SK-N-SH (cell line): ENCODE measurements at regions not wholly inside any gene's neighbourhood (a gene's known extent, or its start where the extent isn't known, plus 50 kb on each side); places are given as distances from the start of the nearest gene placed in this dataset.

ENCODE experiments used
- CTCF ChIA-PET: fragments of 300-600, 350-600 bp; formaldehyde crosslinking; extraction: SDS; loops from one replicate; lab custom pipeline; 2021; lab: Yijun Ruan, JAX
- POLR2A ChIA-PET: fragments of 350-600 bp; sonication (Branson Sonifier 250); formaldehyde crosslinking; extraction: SDS; loops from one replicate; lab custom pipeline; 2020; ENCODE audit warnings: antibody characterized with exemption, inconsistent platforms; lab: Yijun Ruan, JAX
- DNase-seq: peaks from one replicate; pipeline ENCODE4 v3.0.0; 2012
- H2AFZ ChIP-seq: fragments of 200-600 bp; sonication (generic); 2 replicates; pipeline ENCODE4 v1.8.1; 2016; ENCODE audit warnings: antibody characterized with exemption, mild to moderate bottlenecking, low read depth
- H3F3A ChIP-seq: fragments of 200-600 bp; sonication (generic); replicated peaks from 2 replicates; pipeline ENCODE3; 2016; ENCODE audit warnings: antibody characterized with exemption, mild to moderate bottlenecking; ENCODE audit not compliant: insufficient read depth
- H3K27ac ChIP-seq, 2 experiments: fragments of 200-500 bp in 1 of 2; fragments of 200-600 bp in 1 of 2; sonication (Bioruptor generic) in 1 of 2; sonication (generic), shearing (Covaris generic) in 1 of 2; 2 replicates each; pipeline versions ENCODE4 v1.5.1 to v1.6.1; 2014 to 2016; ENCODE audit warnings: low read depth in 2 of 2, inconsistent platforms in 1 of 2, low read length in 1 of 2, mild to moderate bottlenecking in 1 of 2, mixed read lengths in 1 of 2
- H3K27me3 ChIP-seq: fragments of 200-600 bp; sonication (generic), shearing (Covaris generic); 2 replicates; pipeline ENCODE4 v1.6.1; 2016; ENCODE audit warnings: mixed run types; ENCODE audit not compliant: insufficient read depth
- H3K36me3 ChIP-seq, 2 experiments: fragments of 200-500 bp in 1 of 2; fragments of 200-600 bp in 1 of 2; sonication (Bioruptor generic) in 1 of 2; sonication (generic) in 1 of 2; replicated peaks in 1 of 2; 2 replicates each; pipeline versions ENCODE3 to v1.5.1; 2014 to 2016; ENCODE audit warnings: low read length in 1 of 2, mild to moderate bottlenecking in 1 of 2; ENCODE audit not compliant: insufficient read depth in 2 of 2, control insufficient read depth in 1 of 2
- H3K4me1 ChIP-seq, 2 experiments: fragments of 200-500 bp in 1 of 2; fragments of 200-600 bp in 1 of 2; sonication (Bioruptor generic) in 1 of 2; sonication (generic), shearing (Covaris generic) in 1 of 2; 2 replicates each; pipeline versions ENCODE4 v1.5.1 to v1.6.1; 2014 to 2016; ENCODE audit warnings: low read depth in 1 of 2, low read length in 1 of 2, mixed run types in 1 of 2; ENCODE audit not compliant: insufficient read depth in 2 of 2, control insufficient read depth in 1 of 2
- H3K4me2 ChIP-seq: fragments of 200-600 bp; sonication (generic), shearing (Covaris generic); 2 replicates; pipeline ENCODE4 v1.6.1; 2017; ENCODE audit warnings: mixed run types
- H3K4me3 ChIP-seq, 2 experiments: fragments of 200-500 bp in 1 of 2; fragments of 200-600 bp in 1 of 2; sonication (Bioruptor generic) in 1 of 2; sonication (generic), shearing (Covaris generic) in 1 of 2; 2 replicates each; pipeline versions ENCODE4 v1.5.1 to v1.8.1; 2014 to 2016; ENCODE audit warnings: low read depth in 2 of 2, inconsistent platforms in 1 of 2, low read length in 1 of 2, mild to moderate bottlenecking in 1 of 2, mixed read lengths in 1 of 2, moderate library complexity in 1 of 2
- H3K79me2 ChIP-seq: fragments of 200-600 bp; sonication (generic); 2 replicates; pipeline ENCODE4 v1.8.1; 2017; ENCODE audit warnings: mild to moderate bottlenecking; ENCODE audit not compliant: insufficient read depth
- H3K9ac ChIP-seq: fragments of 200-600 bp; sonication (generic); 2 replicates; pipeline ENCODE4 v1.6.1; 2017; ENCODE audit warnings: mixed run types
- H3K9me2 ChIP-seq: fragments of 200-600 bp; sonication (generic); 2 replicates; pipeline ENCODE4 v1.6.1; 2017; ENCODE audit warnings: mixed run types
- H3K9me3 ChIP-seq: fragments of 200-600 bp; sonication (generic); 2 replicates; pipeline ENCODE4 v1.6.1; 2017; ENCODE audit warnings: mixed run types, mild to moderate bottlenecking, moderate library complexity
- H4K20me1 ChIP-seq: fragments of 200-600 bp; sonication (generic); 2 replicates; pipeline ENCODE4 v1.6.1; 2017; ENCODE audit warnings: mild to moderate bottlenecking, mixed run types; ENCODE audit not compliant: insufficient read depth
- EZH2phosphoT487 ChIP-seq: fragments of 200-600 bp; sonication (generic); IDR thresholded peaks from 2 replicates; pipeline ENCODE4 v1.6.1; 2017; ENCODE audit warnings: low read depth, mixed run types, mild to moderate bottlenecking, antibody characterized with exemption, moderate library complexity, borderline replicate concordance
- FOXJ3 ChIP-seq: sonication (generic); formaldehyde crosslinking; IDR thresholded peaks from 2 replicates; pipeline ENCODE4 v1.5.1; 2020; ENCODE audit warnings: mild to moderate bottlenecking, missing genetic modification reagents
- FOXM1 ChIP-seq: IDR thresholded peaks from 2 replicates; pipeline ENCODE4 v1.4.0; 2012; ENCODE audit warnings: low read depth, mild to moderate bottlenecking
- MEF2A ChIP-seq: IDR thresholded peaks from 2 replicates; pipeline ENCODE4 v1.4.0; 2012; ENCODE audit warnings: low read depth, borderline replicate concordance
- MXI1 ChIP-seq: IDR thresholded peaks from 2 replicates; pipeline ENCODE4 v1.6.1; 2012; ENCODE audit warnings: mild to moderate bottlenecking, low read depth, low read length, improper control_type of control experiment
- NRF1 ChIP-seq: IDR thresholded peaks from 2 replicates; pipeline ENCODE4 v1.6.1; 2012; ENCODE audit warnings: low read depth, mild to moderate bottlenecking, low read length
- RCOR1 ChIP-seq: fragments of 150-350 bp; IDR thresholded peaks from 2 replicates; pipeline ENCODE4 v1.6.1; 2017; ENCODE audit warnings: antibody characterized with exemption, low read length
- TAF1 ChIP-seq: IDR thresholded peaks from 2 replicates; pipeline ENCODE4 v1.6.1; 2012; ENCODE audit warnings: low read depth, mild to moderate bottlenecking, low read length, moderate library complexity, borderline replicate concordance
- TCF12 ChIP-seq: IDR thresholded peaks from 2 replicates; pipeline ENCODE4 v1.4.0; 2012
- TEAD4 ChIP-seq: IDR thresholded peaks from 2 replicates; pipeline ENCODE4 v1.4.0; 2012; ENCODE audit warnings: mild to moderate bottlenecking, borderline replicate concordance; ENCODE audit not compliant: insufficient read depth
- WGBS: methylation state at CpG from one replicate; pipeline ENCODE4 v1.1.6; 2017; ENCODE audit warnings: low lambda C conversion rate; 5-methylcytosine and 5-hydroxymethylcytosine counted together
- TF ChIP-seq, protein P1 (sequence below): fragments of 200-600 bp; sonication (generic); IDR thresholded peaks from 2 replicates; pipeline ENCODE4 v1.6.1; 2017; ENCODE audit warnings: antibody characterized with exemption, mild to moderate bottlenecking, moderate library complexity
- TF ChIP-seq, protein P2 (sequence below): IDR thresholded peaks from 2 replicates; pipeline ENCODE4 v1.6.1; 2012; ENCODE audit warnings: mild to moderate bottlenecking, low read depth, low read length, moderate library complexity
- TF ChIP-seq, protein P3 (sequence below): fragments of 150-350 bp; IDR thresholded peaks from 2 replicates; pipeline ENCODE4 v1.6.1; 2017; ENCODE audit warnings: antibody characterized with exemption, low read length, low read depth, borderline replicate concordance
- TF ChIP-seq, protein P4 (sequence below): fragments of 150-350 bp; IDR thresholded peaks from 2 replicates; pipeline ENCODE4 v1.6.1; 2016; ENCODE audit warnings: mild to moderate bottlenecking, low read depth, low read length
- TF ChIP-seq, protein P5 (sequence below): IDR thresholded peaks from 2 replicates; pipeline ENCODE4 v1.4.0; 2012; ENCODE audit warnings: low read depth, borderline replicate concordance

DNA sequence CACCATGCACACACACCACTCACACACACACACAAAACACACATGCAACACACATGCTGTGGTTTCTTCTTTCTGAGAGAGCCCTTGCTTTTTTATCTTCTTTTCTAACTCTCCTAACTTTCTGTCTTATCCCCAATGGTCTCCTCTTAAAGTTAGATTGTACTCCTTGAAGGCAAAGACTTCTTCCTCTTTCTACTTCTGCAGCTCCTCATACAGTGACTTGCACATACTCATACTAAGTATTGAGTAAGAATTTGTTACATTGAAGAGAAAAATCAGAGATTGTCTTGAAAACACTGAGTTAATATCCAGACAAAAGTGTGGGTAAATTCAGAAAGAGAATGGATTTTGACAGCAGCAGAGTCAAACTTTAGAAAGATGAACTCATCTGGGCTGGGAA, 64.4 kb downstream of the GTPBP8 start (continued):
- TF ChIP-seq, protein P1, sequence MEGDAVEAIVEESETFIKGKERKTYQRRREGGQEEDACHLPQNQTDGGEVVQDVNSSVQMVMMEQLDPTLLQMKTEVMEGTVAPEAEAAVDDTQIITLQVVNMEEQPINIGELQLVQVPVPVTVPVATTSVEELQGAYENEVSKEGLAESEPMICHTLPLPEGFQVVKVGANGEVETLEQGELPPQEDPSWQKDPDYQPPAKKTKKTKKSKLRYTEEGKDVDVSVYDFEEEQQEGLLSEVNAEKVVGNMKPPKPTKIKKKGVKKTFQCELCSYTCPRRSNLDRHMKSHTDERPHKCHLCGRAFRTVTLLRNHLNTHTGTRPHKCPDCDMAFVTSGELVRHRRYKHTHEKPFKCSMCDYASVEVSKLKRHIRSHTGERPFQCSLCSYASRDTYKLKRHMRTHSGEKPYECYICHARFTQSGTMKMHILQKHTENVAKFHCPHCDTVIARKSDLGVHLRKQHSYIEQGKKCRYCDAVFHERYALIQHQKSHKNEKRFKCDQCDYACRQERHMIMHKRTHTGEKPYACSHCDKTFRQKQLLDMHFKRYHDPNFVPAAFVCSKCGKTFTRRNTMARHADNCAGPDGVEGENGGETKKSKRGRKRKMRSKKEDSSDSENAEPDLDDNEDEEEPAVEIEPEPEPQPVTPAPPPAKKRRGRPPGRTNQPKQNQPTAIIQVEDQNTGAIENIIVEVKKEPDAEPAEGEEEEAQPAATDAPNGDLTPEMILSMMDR: no peak
- no peak for TF ChIP-seq TEAD4
- TF ChIP-seq, protein P2, sequence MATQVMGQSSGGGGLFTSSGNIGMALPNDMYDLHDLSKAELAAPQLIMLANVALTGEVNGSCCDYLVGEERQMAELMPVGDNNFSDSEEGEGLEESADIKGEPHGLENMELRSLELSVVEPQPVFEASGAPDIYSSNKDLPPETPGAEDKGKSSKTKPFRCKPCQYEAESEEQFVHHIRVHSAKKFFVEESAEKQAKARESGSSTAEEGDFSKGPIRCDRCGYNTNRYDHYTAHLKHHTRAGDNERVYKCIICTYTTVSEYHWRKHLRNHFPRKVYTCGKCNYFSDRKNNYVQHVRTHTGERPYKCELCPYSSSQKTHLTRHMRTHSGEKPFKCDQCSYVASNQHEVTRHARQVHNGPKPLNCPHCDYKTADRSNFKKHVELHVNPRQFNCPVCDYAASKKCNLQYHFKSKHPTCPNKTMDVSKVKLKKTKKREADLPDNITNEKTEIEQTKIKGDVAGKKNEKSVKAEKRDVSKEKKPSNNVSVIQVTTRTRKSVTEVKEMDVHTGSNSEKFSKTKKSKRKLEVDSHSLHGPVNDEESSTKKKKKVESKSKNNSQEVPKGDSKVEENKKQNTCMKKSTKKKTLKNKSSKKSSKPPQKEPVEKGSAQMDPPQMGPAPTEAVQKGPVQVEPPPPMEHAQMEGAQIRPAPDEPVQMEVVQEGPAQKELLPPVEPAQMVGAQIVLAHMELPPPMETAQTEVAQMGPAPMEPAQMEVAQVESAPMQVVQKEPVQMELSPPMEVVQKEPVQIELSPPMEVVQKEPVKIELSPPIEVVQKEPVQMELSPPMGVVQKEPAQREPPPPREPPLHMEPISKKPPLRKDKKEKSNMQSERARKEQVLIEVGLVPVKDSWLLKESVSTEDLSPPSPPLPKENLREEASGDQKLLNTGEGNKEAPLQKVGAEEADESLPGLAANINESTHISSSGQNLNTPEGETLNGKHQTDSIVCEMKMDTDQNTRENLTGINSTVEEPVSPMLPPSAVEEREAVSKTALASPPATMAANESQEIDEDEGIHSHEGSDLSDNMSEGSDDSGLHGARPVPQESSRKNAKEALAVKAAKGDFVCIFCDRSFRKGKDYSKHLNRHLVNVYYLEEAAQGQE: no peak
- TF ChIP-seq, protein P3, sequence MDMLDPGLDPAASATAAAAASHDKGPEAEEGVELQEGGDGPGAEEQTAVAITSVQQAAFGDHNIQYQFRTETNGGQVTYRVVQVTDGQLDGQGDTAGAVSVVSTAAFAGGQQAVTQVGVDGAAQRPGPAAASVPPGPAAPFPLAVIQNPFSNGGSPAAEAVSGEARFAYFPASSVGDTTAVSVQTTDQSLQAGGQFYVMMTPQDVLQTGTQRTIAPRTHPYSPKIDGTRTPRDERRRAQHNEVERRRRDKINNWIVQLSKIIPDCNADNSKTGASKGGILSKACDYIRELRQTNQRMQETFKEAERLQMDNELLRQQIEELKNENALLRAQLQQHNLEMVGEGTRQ: no peak

DNA sequence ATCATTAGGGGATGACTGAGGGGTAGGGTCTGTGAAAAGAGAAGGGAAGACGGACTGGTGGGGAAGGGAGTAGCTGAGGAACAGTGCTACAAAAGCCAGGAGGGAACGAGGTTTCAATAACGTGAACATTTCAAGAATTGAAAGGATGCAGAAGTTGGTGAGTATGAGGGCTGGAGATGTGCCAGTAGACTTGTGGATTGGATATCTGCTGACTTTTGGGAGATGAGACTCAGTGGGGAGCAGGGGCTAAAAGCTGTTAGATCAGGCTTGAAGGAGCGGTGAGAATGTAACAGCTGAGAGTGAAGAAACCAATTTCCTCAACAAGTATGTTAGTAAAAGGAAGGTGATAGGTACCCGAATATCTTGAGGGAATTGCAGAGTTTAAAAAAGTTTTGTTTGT, 65.2 kb downstream of the GTPBP8 start:
- Histone ChIP-seq H3F3A (no peaks in the 10 kb centered on the region), H2AFZ (no peak overlapping the region), H3K36me3 (no peaks in the 10 kb centered on the region), H3K27ac (no peak overlapping the region), H3K4me2 (no peak overlapping the region), H3K9ac (no peak overlapping the region), H3K9me3 (no peaks in the 10 kb centered on the region), H3K27me3 (no peaks in the 10 kb centered on the region), H3K4me1 (peaks cover 3 to 10% of the 10 kb centered on the region in 2 experiments; a peak in 3 of 4 replicates), H3K9me2 (no peaks in the 10 kb centered on the region), H3K79me2 (no peaks in the 10 kb centered on the region), H4K20me1 (no peaks in the 10 kb centered on the region), H3K4me3 (no peak overlapping the region)
- WGBS: 90% methylated on average over 5 of the region's 5 CpGs
- DNase-seq: no peak
- ChIA-PET POLR2A (no interaction called here), CTCF (interaction anchor here (0.6 to 8.6 kb wide), 4 partner anchors 20 to 522 kb away, joined by 4 to 120 read pairs (median 4); no protein-coding TSS in a partner anchor)
- TF ChIP-seq, protein P4, sequence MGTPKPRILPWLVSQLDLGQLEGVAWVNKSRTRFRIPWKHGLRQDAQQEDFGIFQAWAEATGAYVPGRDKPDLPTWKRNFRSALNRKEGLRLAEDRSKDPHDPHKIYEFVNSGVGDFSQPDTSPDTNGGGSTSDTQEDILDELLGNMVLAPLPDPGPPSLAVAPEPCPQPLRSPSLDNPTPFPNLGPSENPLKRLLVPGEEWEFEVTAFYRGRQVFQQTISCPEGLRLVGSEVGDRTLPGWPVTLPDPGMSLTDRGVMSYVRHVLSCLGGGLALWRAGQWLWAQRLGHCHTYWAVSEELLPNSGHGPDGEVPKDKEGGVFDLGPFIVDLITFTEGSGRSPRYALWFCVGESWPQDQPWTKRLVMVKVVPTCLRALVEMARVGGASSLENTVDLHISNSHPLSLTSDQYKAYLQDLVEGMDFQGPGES: no peak
- TF ChIP-seq FOXM1: no peak
- TF ChIP-seq TAF1: no peak
- TF ChIP-seq FOXJ3 (CRISPR knock-in tag): no peak
- TF ChIP-seq MXI1: no peak
- no peak for TF ChIP-seq RCOR1
- no peak for TF ChIP-seq NRF1
- TF ChIP-seq, protein P5, sequence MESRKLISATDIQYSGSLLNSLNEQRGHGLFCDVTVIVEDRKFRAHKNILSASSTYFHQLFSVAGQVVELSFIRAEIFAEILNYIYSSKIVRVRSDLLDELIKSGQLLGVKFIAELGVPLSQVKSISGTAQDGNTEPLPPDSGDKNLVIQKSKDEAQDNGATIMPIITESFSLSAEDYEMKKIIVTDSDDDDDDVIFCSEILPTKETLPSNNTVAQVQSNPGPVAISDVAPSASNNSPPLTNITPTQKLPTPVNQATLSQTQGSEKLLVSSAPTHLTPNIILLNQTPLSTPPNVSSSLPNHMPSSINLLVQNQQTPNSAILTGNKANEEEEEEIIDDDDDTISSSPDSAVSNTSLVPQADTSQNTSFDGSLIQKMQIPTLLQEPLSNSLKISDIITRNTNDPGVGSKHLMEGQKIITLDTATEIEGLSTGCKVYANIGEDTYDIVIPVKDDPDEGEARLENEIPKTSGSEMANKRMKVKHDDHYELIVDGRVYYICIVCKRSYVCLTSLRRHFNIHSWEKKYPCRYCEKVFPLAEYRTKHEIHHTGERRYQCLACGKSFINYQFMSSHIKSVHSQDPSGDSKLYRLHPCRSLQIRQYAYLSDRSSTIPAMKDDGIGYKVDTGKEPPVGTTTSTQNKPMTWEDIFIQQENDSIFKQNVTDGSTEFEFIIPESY: no peak
- no peak for TF ChIP-seq EZH2phosphoT487
- no peak for TF ChIP-seq MEF2A
- no peak for TF ChIP-seq TCF12
